ENCODE measurements at regions not wholly inside any gene's neighbourhood (a gene's known extent, or its start where the extent isn't known, plus 50 kb on each side); places are given as distances from the start of the nearest gene placed in this dataset.

GRCh38 chr18:1954583-1955312 is 616.6 kb downstream of the METTL4 start:
- DNase-seq (ENCODE audit: extremely low spot score) = no peak
- Histone ChIP-seq H3K27ac (ENCODE audit: low read depth) (no peak overlapping the region), H3K4me1 (ENCODE audit: insufficient read depth) (no peaks in the 10 kb centered on the region), H3K4me3 (ENCODE audit: low read depth, low read length) (no peak overlapping the region), H3K36me3 (ENCODE audit: insufficient read depth) (no peaks in the 10 kb centered on the region)
- WGBS = 86% methylated on average over 20 of the region's 20 CpGs

GRCh38 chr18:1958798-1959197 is 612.5 kb downstream of the METTL4 start:
- Histone ChIP-seq H3K4me1 (ENCODE audit: insufficient read depth) (no peaks in the 10 kb centered on the region), H3K4me3 (ENCODE audit: low read depth, low read length) (no peak overlapping the region), H3K27ac (ENCODE audit: low read depth) (no peak overlapping the region), H3K36me3 (ENCODE audit: insufficient read depth) (no peaks in the 10 kb centered on the region)
- no peak for DNase-seq (ENCODE audit: extremely low spot score)
- 0% methylated on average over 1 of the region's 1 CpG for WGBS

- no peak overlapping the region for H3K27ac ChIP-seq (ENCODE audit: low read depth)
- H3K4me3 ChIP-seq (ENCODE audit: low read depth, low read length) = no peak overlapping the region
- WGBS = 76% methylated on average over 2 of the region's 2 CpGs
- no peaks in the 10 kb centered on the region for H3K4me1 ChIP-seq (ENCODE audit: insufficient read depth)
- no peaks in the 10 kb centered on the region for H3K36me3 ChIP-seq (ENCODE audit: insufficient read depth)
- DNase-seq (ENCODE audit: extremely low spot score) = no peak
Observed at GRCh38 chr18:1965016-1965415, 606.3 kb downstream of the METTL4 start.

- WGBS = 39% methylated on average over 2 of the region's 2 CpGs
- H3K27ac ChIP-seq (ENCODE audit: low read depth) = no peak overlapping the region
- no peaks in the 10 kb centered on the region for H3K36me3 ChIP-seq (ENCODE audit: insufficient read depth)
- no peak for DNase-seq (ENCODE audit: extremely low spot score)
- no peaks in the 10 kb centered on the region for H3K4me1 ChIP-seq (ENCODE audit: insufficient read depth)
- H3K4me3 ChIP-seq (ENCODE audit: low read depth, low read length) = no peak overlapping the region
Observed at GRCh38 chr18:1965541-1965940, 605.8 kb downstream of the METTL4 start.

GRCh38 chr18:1968801-1969498 is 602.4 kb downstream of the METTL4 start:
- Histone ChIP-seq H3K27ac (ENCODE audit: low read depth) (no peak overlapping the region), H3K4me3 (ENCODE audit: low read depth, low read length) (no peak overlapping the region), H3K4me1 (ENCODE audit: insufficient read depth) (no peaks in the 10 kb centered on the region), H3K36me3 (ENCODE audit: insufficient read depth) (no peaks in the 10 kb centered on the region)
- 88% methylated on average over 4 of the region's 4 CpGs for WGBS
- DNase-seq (ENCODE audit: extremely low spot score) = no peak

GRCh38 chr18:1976484-1976883 is 594.8 kb downstream of the METTL4 start:
- WGBS = 18% methylated on average over 6 of the region's 6 CpGs

GRCh38 chr18:1982056-1982455 is 589.2 kb downstream of the METTL4 start:
- Histone ChIP-seq H3K36me3 (ENCODE audit: insufficient read depth) (no peaks in the 10 kb centered on the region), H3K27ac (ENCODE audit: low read depth) (no peak overlapping the region), H3K4me1 (ENCODE audit: insufficient read depth) (no peaks in the 10 kb centered on the region), H3K4me3 (ENCODE audit: low read depth, low read length) (no peak overlapping the region)
- WGBS = 77% methylated on average over 2 of the region's 2 CpGs
- DNase-seq (ENCODE audit: extremely low spot score) = no peak

More at GRCh38 chr18:1976484-1976883, 594.8 kb downstream of the METTL4 start:
- no peak overlapping the region for H3K4me3 ChIP-seq (ENCODE audit: low read depth, low read length)
- H3K27ac ChIP-seq (ENCODE audit: low read depth) = no peak overlapping the region
- no peaks in the 10 kb centered on the region for H3K36me3 ChIP-seq (ENCODE audit: insufficient read depth)
- no peak for DNase-seq (ENCODE audit: extremely low spot score)
- no peaks in the 10 kb centered on the region for H3K4me1 ChIP-seq (ENCODE audit: insufficient read depth)

- Histone ChIP-seq H3K27ac (ENCODE audit: low read depth) (no peak overlapping the region), H3K4me3 (ENCODE audit: low read depth, low read length) (no peak overlapping the region), H3K36me3 (ENCODE audit: insufficient read depth) (no peaks in the 10 kb centered on the region), H3K4me1 (ENCODE audit: insufficient read depth) (no peaks in the 10 kb centered on the region)
- DNase-seq (ENCODE audit: extremely low spot score) = no peak
- 37% methylated on average over 3 of the region's 3 CpGs for WGBS
Observed at GRCh38 chr18:1983746-1984515, 587.4 kb downstream of the METTL4 start.

GRCh38 chr18:1993866-1994265 is 577.4 kb downstream of the METTL4 start:
- no peak overlapping the region for H3K4me3 ChIP-seq (ENCODE audit: low read depth, low read length)
- WGBS = 80% methylated on average over 3 of the region's 3 CpGs
- H3K36me3 ChIP-seq (ENCODE audit: insufficient read depth) = no peaks in the 10 kb centered on the region
- H3K27ac ChIP-seq (ENCODE audit: low read depth) = no peak overlapping the region
- no peak for DNase-seq (ENCODE audit: extremely low spot score)
- H3K4me1 ChIP-seq (ENCODE audit: insufficient read depth) = no peaks in the 10 kb centered on the region

- WGBS = 30% methylated on average over 2 of the region's 2 CpGs
- Histone ChIP-seq H3K27ac (ENCODE audit: low read depth) (no peak overlapping the region), H3K36me3 (ENCODE audit: insufficient read depth) (no peaks in the 10 kb centered on the region), H3K4me1 (ENCODE audit: insufficient read depth) (no peaks in the 10 kb centered on the region), H3K4me3 (ENCODE audit: low read depth, low read length) (no peak overlapping the region)
- no peak for DNase-seq (ENCODE audit: extremely low spot score)
Observed at GRCh38 chr18:1994471-1994870, 576.8 kb downstream of the METTL4 start.

GRCh38 chr18:1995041-1995612 is 576.2 kb downstream of the METTL4 start:
- no peaks in the 10 kb centered on the region for H3K36me3 ChIP-seq (ENCODE audit: insufficient read depth)
- no peak for DNase-seq (ENCODE audit: extremely low spot score)
- no peak overlapping the region for H3K27ac ChIP-seq (ENCODE audit: low read depth)
- no peak overlapping the region for H3K4me3 ChIP-seq (ENCODE audit: low read depth, low read length)
- WGBS = 86% methylated on average over 1 of the region's 1 CpG
- H3K4me1 ChIP-seq (ENCODE audit: insufficient read depth) = no peaks in the 10 kb centered on the region

- WGBS = 54% methylated on average over 2 of the region's 2 CpGs
- H3K4me3 ChIP-seq (ENCODE audit: low read depth, low read length) = no peak overlapping the region
- no peak for DNase-seq (ENCODE audit: extremely low spot score)
- no peaks in the 10 kb centered on the region for H3K4me1 ChIP-seq (ENCODE audit: insufficient read depth)
- no peak overlapping the region for H3K27ac ChIP-seq (ENCODE audit: low read depth)
- H3K36me3 ChIP-seq (ENCODE audit: insufficient read depth) = no peaks in the 10 kb centered on the region
Observed at GRCh38 chr18:1998121-1998520, 573.2 kb downstream of the METTL4 start.

- WGBS = 92% methylated on average over 3 of the region's 3 CpGs
- no peaks in the 10 kb centered on the region for H3K4me1 ChIP-seq (ENCODE audit: insufficient read depth)
Observed at GRCh38 chr18:1999387-1999786, 571.9 kb downstream of the METTL4 start.

More at GRCh38 chr18:1999387-1999786, 571.9 kb downstream of the METTL4 start:
- Histone ChIP-seq H3K27ac (ENCODE audit: low read depth) (no peak overlapping the region), H3K36me3 (ENCODE audit: insufficient read depth) (no peaks in the 10 kb centered on the region), H3K4me3 (ENCODE audit: low read depth, low read length) (no peak overlapping the region)
- no peak for DNase-seq (ENCODE audit: extremely low spot score)

Measured in urinary bladder (tissue), 3 donors.